GM12878 (cell line): ENCODE measurements at regions not wholly inside any gene's neighbourhood (a gene's known extent, or its start where the extent isn't known, plus 50 kb on each side); places are given as distances from the start of the nearest gene placed in this dataset.

Experiments used
- ATAC-seq: fragments of 200-7000 bp; cut with Tn5 transposase; 3 replicates; pipeline ENCODE4 v1.9.1; 2020; ENCODE audit warnings: mild to moderate bottlenecking, moderate library complexity
- BruUV-seq: library from RNA; stranded (reverse); fragments of 400-500 nt; replicated peaks from 2 replicates; lab custom pipeline; 2021; lab: Mats Ljungman, UMichigan
- CTCF ChIA-PET: fragments of 300-600 bp; sonication (Branson Sonifier 250); formaldehyde crosslinking; extraction: SDS; loops from one replicate; lab custom pipeline; 2021; ENCODE audit warnings: inconsistent platforms; lab: Yijun Ruan, JAX
- POLR2A ChIA-PET: fragments of 350-600 bp; formaldehyde crosslinking; extraction: SDS; loops from one replicate; lab custom pipeline; 2021; ENCODE audit warnings: inconsistent platforms; lab: Charles Lee
- RAD21 ChIA-PET: fragments of 300-600 bp; sonication (Branson Sonifier 250); formaldehyde crosslinking; loops from one replicate; lab custom pipeline; 2023; ENCODE audit warnings: antibody characterized with exemption; ENCODE audit not compliant: unreplicated experiment; lab: Charles Lee
- SMC1A ChIA-PET: fragments of 300-600 bp; sonication (Branson Sonifier 250); formaldehyde crosslinking; loops from one replicate; lab custom pipeline; 2023; ENCODE audit not compliant: unreplicated experiment, uncharacterized antibody; lab: Charles Lee
- DNase-seq: peaks from one replicate; pipeline ENCODE4 v3.0.0-alpha.2; 2011; ENCODE audit warnings: low read depth, low spot score
- FAIRE-seq: peaks from 3 replicates; lab custom pipeline; 2011; peaks lifted over from hg19 to GRCh38; lab: Jason Lieb, UNC
- H2AFZ ChIP-seq: 2 replicates; pipeline ENCODE4 v1.6.0; 2011; ENCODE audit warnings: low read depth, low read length, control low read depth; ENCODE audit not compliant: control insufficient read depth
- H3K27ac ChIP-seq: 2 replicates; pipeline ENCODE4 v1.5.1; 2011; ENCODE audit warnings: control low read depth; ENCODE audit not compliant: control insufficient read depth, insufficient read depth
- H3K27me3 ChIP-seq, 2 experiments: replicated peaks in 1 of 2; 2 replicates each; pipeline versions ENCODE4 v1.6.0 to v1.6.1; 2011; ENCODE audit warnings: low read length in 1 of 2; ENCODE audit not compliant: control insufficient read depth in 2 of 2, insufficient read depth in 2 of 2
- H3K36me3 ChIP-seq, 2 experiments: 2 replicates each; pipeline ENCODE4 v1.5.1; 2011; ENCODE audit warnings: low read length in 1 of 2; ENCODE audit not compliant: control insufficient read depth in 2 of 2, insufficient read depth in 2 of 2
- H3K4me1 ChIP-seq: 2 replicates; pipeline ENCODE4 v1.6.1; 2011; ENCODE audit warnings: mild to moderate bottlenecking, low read length, moderate library complexity, mixed read lengths; ENCODE audit not compliant: control insufficient read depth, insufficient read depth
- H3K4me2 ChIP-seq: 2 replicates; pipeline ENCODE4 v1.6.0; 2011; ENCODE audit warnings: control low read depth; ENCODE audit not compliant: control insufficient read depth, insufficient read depth
- H3K4me3 ChIP-seq: fragments of 200-600 bp; sonication (generic); 2 replicates; pipeline ENCODE4 v1.5.1; 2016
- H3K79me2 ChIP-seq: 2 replicates; pipeline ENCODE4 v1.6.0; 2011; ENCODE audit warnings: low read length; ENCODE audit not compliant: control insufficient read depth, insufficient read depth
- H3K9ac ChIP-seq: 2 replicates; pipeline ENCODE4 v1.8.0; 2011; ENCODE audit warnings: low read length, control low read depth, mixed read lengths; ENCODE audit not compliant: control insufficient read depth, insufficient read depth
- H3K9me3 ChIP-seq: replicated peaks from 3 replicates; pipeline ENCODE4 v1.5.1; 2011; ENCODE audit warnings: mild to moderate bottlenecking, low read length; ENCODE audit not compliant: control insufficient read depth, insufficient read depth
- H4K20me1 ChIP-seq: 2 replicates; pipeline ENCODE4 v1.6.0; 2011; ENCODE audit not compliant: control insufficient read depth, insufficient read depth
- E2F8 ChIP-seq: fragments of 450-650 bp; IDR thresholded peaks from 2 replicates; pipeline ENCODE4 v1.6.1; 2018; ENCODE audit warnings: mild to moderate bottlenecking, low read depth, moderate library complexity; ENCODE audit not compliant: partially characterized antibody
- FOS ChIP-seq: IDR thresholded peaks from 3 replicates; pipeline ENCODE4 v1.6.1; 2011; ENCODE audit warnings: borderline replicate concordance; ENCODE audit not compliant: insufficient read length; ENCODE audit errors: extremely low read depth
- PAX8 ChIP-seq: fragments of 450-650 bp; IDR thresholded peaks from 2 replicates; pipeline ENCODE4 v1.6.1; 2017; ENCODE audit warnings: mild to moderate bottlenecking, moderate library complexity
- POU2F2 ChIP-seq: IDR thresholded peaks from 3 replicates; pipeline ENCODE4 v1.6.1; 2011; ENCODE audit warnings: low read depth, mild to moderate bottlenecking, low read length, borderline replicate concordance
- PRDM15 ChIP-seq: fragments of 450-650 bp; formaldehyde crosslinking; IDR thresholded peaks from 2 replicates; pipeline ENCODE4 v1.4.0; 2020; ENCODE audit warnings: mild to moderate bottlenecking, moderate library complexity
- SKIL ChIP-seq: fragments of 450-650 bp; IDR thresholded peaks from 2 replicates; pipeline ENCODE4 v1.6.1; 2017; ENCODE audit warnings: mild to moderate bottlenecking, low read depth, inconsistent platforms; ENCODE audit not compliant: poor library complexity, severe bottlenecking
- SREBF2 ChIP-seq: IDR thresholded peaks from 2 replicates; pipeline ENCODE4 v1.6.1; 2012; ENCODE audit warnings: mild to moderate bottlenecking, low read length
- STAT3 ChIP-seq: IDR thresholded peaks from 2 replicates; pipeline ENCODE4 v1.6.1; 2011; ENCODE audit warnings: low read depth, low read length, improper control_type of control experiment
- TARDBP ChIP-seq: IDR thresholded peaks from 2 replicates; pipeline ENCODE4 v1.6.1; 2016; ENCODE audit warnings: borderline replicate concordance
- TCF12 ChIP-seq: IDR thresholded peaks from 2 replicates; pipeline ENCODE4 v1.6.1; 2011; ENCODE audit warnings: low read depth, mild to moderate bottlenecking, low read length
- WGBS: methylation state at CpG from one replicate; pipeline ENCODE4 v1.1.6; 2016; ENCODE audit warnings: low lambda C conversion rate; ENCODE audit not compliant: insufficient replicate concordance, insufficient coverage; ENCODE audit errors: missing lambda C conversion rate; 5-methylcytosine and 5-hydroxymethylcytosine counted together
- in situ Hi-C: fragments of 300-500 bp; cut with MboI; formaldehyde crosslinking; loops from 9 replicates; pipeline ENCODE4 v1.14.3; 2018; ENCODE audit warnings: mixed read lengths
- intact Hi-C: fragments of 100-400 bp; cut with micrococcal nuclease; formaldehyde crosslinking; loops from one replicate; pipeline ENCODE4 v1.14.2; 2022; ENCODE audit not compliant: unreplicated experiment
- TF ChIP-seq, protein P1 (sequence below): fragments of 450-650 bp; IDR thresholded peaks from 2 replicates; pipeline ENCODE4 v1.6.1; 2017; ENCODE audit warnings: mild to moderate bottlenecking, moderate library complexity

GRCh38 chr7:34487391-34488115, 170.5 kb upstream of the NPSR1 start:
- SMC1A ChIA-PET: no interaction called here
- H3K27ac ChIP-seq: no peak overlapping the region
- H3K4me1 ChIP-seq: no peaks in the 10 kb centered on the region
- CTCF ChIA-PET: no interaction called here
- no peaks in the 10 kb centered on the region for H3K9me3 ChIP-seq
- no peaks in the 10 kb centered on the region for H3K79me2 ChIP-seq
- no peaks in the 10 kb centered on the region for H3K36me3 ChIP-seq
- H3K4me3 ChIP-seq: no peak overlapping the region
- RAD21 ChIA-PET: no interaction called here
- no peaks in the 10 kb centered on the region for H4K20me1 ChIP-seq
- H3K9ac ChIP-seq: no peak overlapping the region
- intact Hi-C loops (no loop called here), in situ Hi-C loops (no loop called here)
- H2AFZ ChIP-seq: no peak overlapping the region
- no TSS peak for BruUV-seq
- ATAC-seq (no peak), FAIRE-seq (no peak), DNase-seq (no peak)
- 27% methylated on average over 3 of the region's 3 CpGs for WGBS
- POLR2A ChIA-PET: no interaction called here
- no peak overlapping the region for H3K4me2 ChIP-seq
- no peaks in the 10 kb centered on the region for H3K27me3 ChIP-seq
- TF ChIP-seq STAT3 (no peak), SKIL (no peak), TCF12 (no peak), TARDBP (no peak), POU2F2 (no peak), SREBF2 (no peak), FOS (no peak), E2F8 (no peak), PAX8 (no peak), PRDM15 (CRISPR knock-in tag) (no peak)
- TF ChIP-seq, protein P1, sequence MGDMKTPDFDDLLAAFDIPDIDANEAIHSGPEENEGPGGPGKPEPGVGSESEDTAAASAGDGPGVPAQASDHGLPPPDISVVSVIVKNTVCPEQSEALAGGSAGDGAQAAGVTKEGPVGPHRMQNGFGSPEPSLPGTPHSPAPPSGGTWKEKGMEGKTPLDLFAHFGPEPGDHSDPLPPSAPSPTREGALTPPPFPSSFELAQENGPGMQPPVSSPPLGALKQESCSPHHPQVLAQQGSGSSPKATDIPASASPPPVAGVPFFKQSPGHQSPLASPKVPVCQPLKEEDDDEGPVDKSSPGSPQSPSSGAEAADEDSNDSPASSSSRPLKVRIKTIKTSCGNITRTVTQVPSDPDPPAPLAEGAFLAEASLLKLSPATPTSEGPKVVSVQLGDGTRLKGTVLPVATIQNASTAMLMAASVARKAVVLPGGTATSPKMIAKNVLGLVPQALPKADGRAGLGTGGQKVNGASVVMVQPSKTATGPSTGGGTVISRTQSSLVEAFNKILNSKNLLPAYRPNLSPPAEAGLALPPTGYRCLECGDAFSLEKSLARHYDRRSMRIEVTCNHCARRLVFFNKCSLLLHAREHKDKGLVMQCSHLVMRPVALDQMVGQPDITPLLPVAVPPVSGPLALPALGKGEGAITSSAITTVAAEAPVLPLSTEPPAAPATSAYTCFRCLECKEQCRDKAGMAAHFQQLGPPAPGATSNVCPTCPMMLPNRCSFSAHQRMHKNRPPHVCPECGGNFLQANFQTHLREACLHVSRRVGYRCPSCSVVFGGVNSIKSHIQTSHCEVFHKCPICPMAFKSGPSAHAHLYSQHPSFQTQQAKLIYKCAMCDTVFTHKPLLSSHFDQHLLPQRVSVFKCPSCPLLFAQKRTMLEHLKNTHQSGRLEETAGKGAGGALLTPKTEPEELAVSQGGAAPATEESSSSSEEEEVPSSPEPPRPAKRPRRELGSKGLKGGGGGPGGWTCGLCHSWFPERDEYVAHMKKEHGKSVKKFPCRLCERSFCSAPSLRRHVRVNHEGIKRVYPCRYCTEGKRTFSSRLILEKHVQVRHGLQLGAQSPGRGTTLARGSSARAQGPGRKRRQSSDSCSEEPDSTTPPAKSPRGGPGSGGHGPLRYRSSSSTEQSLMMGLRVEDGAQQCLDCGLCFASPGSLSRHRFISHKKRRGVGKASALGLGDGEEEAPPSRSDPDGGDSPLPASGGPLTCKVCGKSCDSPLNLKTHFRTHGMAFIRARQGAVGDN: no peak
